Peyer's patch (tissue), 4 donors: ENCODE measurements at regions not wholly inside any gene's neighbourhood (a gene's known extent, or its start where the extent isn't known, plus 50 kb on each side); places are given as distances from the start of the nearest gene placed in this dataset.

Experiments used
- DNase-seq, 3 donors: peaks; one replicate each; pipeline ENCODE4 v3.0.0-alpha.2; 2017 to 2019
- H3K27ac ChIP-seq, 4 donors: fragments of 200-600 bp; sonication (generic); one replicate each; pipeline ENCODE4 v1.5.1; 2016 to 2019
- H3K27me3 ChIP-seq, 2 donors: fragments of 200-600 bp; sonication (generic); one replicate each; pipeline ENCODE4 v1.5.1; 2019
- H3K36me3 ChIP-seq, 3 donors: fragments of 200-600 bp; sonication (generic); one replicate each; pipeline ENCODE4 v1.5.1; 2016 to 2019
- H3K4me1 ChIP-seq, 4 donors: fragments of 200-600 bp; sonication (generic); one replicate each; pipeline ENCODE4 v1.5.1; 2016 to 2019
- H3K4me3 ChIP-seq, 4 donors: fragments of 200-600 bp; sonication (generic); 1 replicate in 3 of 4; 2 replicates in 1 of 4; pipeline ENCODE4 v1.5.1; 2016 to 2019; ENCODE audit warnings: mild to moderate bottlenecking in 1 of 4
- H3K9me3 ChIP-seq, 4 donors: fragments of 200-600 bp; sonication (generic); one replicate each; pipeline ENCODE4 v1.5.1; 2016 to 2019; ENCODE audit warnings: mild to moderate bottlenecking in 1 of 4
- CTCF ChIP-seq, 6 experiments: fragments of 450-650 bp in 4 of 6; fragments of 200-600 bp in 2 of 6; sonication (generic) in 1 of 6; IDR thresholded peaks; one replicate each; pipeline ENCODE4 v1.5.1; 2017 to 2019; ENCODE audit warnings: antibody characterized with exemption in 6 of 6, mild to moderate bottlenecking in 3 of 6, moderate library complexity in 1 of 6
- POLR2A ChIP-seq, 2 donors: fragments of 450-650 bp; IDR thresholded peaks; one replicate each; pipeline ENCODE4 v1.5.1; 2017; ENCODE audit warnings: antibody characterized with exemption in 2 of 2, mild to moderate bottlenecking in 2 of 2, moderate library complexity in 2 of 2

GRCh38 chr5:102579379-102579778 lies 80.6 kb upstream of the SLCO6A1 start:
- no peak for DNase-seq
- no peaks in the 10 kb centered on the region for H3K9me3 ChIP-seq
- no peak overlapping the region for H3K27ac ChIP-seq
- no peaks in the 10 kb centered on the region for H3K27me3 ChIP-seq
- H3K36me3 ChIP-seq: no peaks in the 10 kb centered on the region
- TF ChIP-seq POLR2A (IDR thresholded peaks at IDR 0.05) (no peak), CTCF (IDR thresholded peaks at IDR 0.05) (no peak)
- H3K4me1 ChIP-seq: no peaks in the 10 kb centered on the region
- H3K4me3 ChIP-seq: no peak overlapping the region

GRCh38 chr5:102581011-102581410 lies 82.2 kb upstream of the SLCO6A1 start:
- Histone ChIP-seq H3K27ac (no peak overlapping the region), H3K4me3 (no peak overlapping the region), H3K9me3 (no peaks in the 10 kb centered on the region), H3K27me3 (no peaks in the 10 kb centered on the region), H3K4me1 (no peaks in the 10 kb centered on the region), H3K36me3 (no peaks in the 10 kb centered on the region)
- no peak for DNase-seq
- TF ChIP-seq POLR2A (IDR thresholded peaks at IDR 0.05) (no peak), CTCF (IDR thresholded peaks at IDR 0.05) (no peak)

GRCh38 chr5:102582696-102583095 lies 83.9 kb upstream of the SLCO6A1 start:
- Histone ChIP-seq H3K9me3 (no peaks in the 10 kb centered on the region), H3K36me3 (no peaks in the 10 kb centered on the region), H3K4me3 (no peak overlapping the region), H3K27me3 (no peaks in the 10 kb centered on the region), H3K4me1 (no peaks in the 10 kb centered on the region), H3K27ac (no peak overlapping the region)
- TF ChIP-seq POLR2A (IDR thresholded peaks at IDR 0.05) (no peak), CTCF (IDR thresholded peaks at IDR 0.05) (no peak)
- no peak for DNase-seq

GRCh38 chr5:102583276-102584124 lies 84.7 kb upstream of the SLCO6A1 start:
- TF ChIP-seq CTCF (IDR thresholded peaks at IDR 0.05) (peak in 3 of 6 experiments; percentile 16 to 31 (median 24)), POLR2A (IDR thresholded peaks at IDR 0.05) (no peak)
- no peak overlapping the region for H3K4me3 ChIP-seq
- no peaks in the 10 kb centered on the region for H3K27me3 ChIP-seq
- no peaks in the 10 kb centered on the region for H3K36me3 ChIP-seq
- no peak overlapping the region for H3K27ac ChIP-seq
- H3K9me3 ChIP-seq: no peaks in the 10 kb centered on the region
- no peak for DNase-seq
- H3K4me1 ChIP-seq: no peaks in the 10 kb centered on the region

GRCh38 chr5:102589661-102590060 lies 90.9 kb upstream of the SLCO6A1 start:
- H3K27ac ChIP-seq: no peak overlapping the region
- no peak for DNase-seq
- H3K27me3 ChIP-seq: no peaks in the 10 kb centered on the region
- TF ChIP-seq POLR2A (IDR thresholded peaks at IDR 0.05) (no peak), CTCF (IDR thresholded peaks at IDR 0.05) (no peak)
- no peaks in the 10 kb centered on the region for H3K4me1 ChIP-seq
- H3K4me3 ChIP-seq: no peak overlapping the region
- no peaks in the 10 kb centered on the region for H3K36me3 ChIP-seq
- H3K9me3 ChIP-seq: no peaks in the 10 kb centered on the region
